Activated naive CD4-positive, alpha-beta T cell treated with anti-CD3 and anti-CD28 coated beads for 36 hours (primary cell): ENCODE measurements at regions not wholly inside any gene's neighbourhood (a gene's known extent, or its start where the extent isn't known, plus 50 kb on each side); places are given as distances from the start of the nearest gene placed in this dataset.
"Not testable (repeated sequence)": the region's sequence is repeated elsewhere in the genome, so short reads cannot be mapped to it uniquely, and the experiment has no call there.

Experiments
- CTCF ChIA-PET: fragments of 350-600 bp; sonication (Branson Sonifier 250); formaldehyde crosslinking; loops from one replicate; lab custom pipeline; 2021; ENCODE audit warnings: antibody characterized with exemption; lab: Charles Lee
- DNase-seq: peaks from one replicate; pipeline ENCODE4 v3.0.0-alpha.2; 2020
- H3K27ac Mint-ChIP-seq: one replicate; pipeline ENCODE4 v1.8.0; 2021; ENCODE audit warnings: mild to moderate bottlenecking, mixed read lengths
- H3K27me3 Mint-ChIP-seq: one replicate; pipeline ENCODE4 v1.8.0; 2021; ENCODE audit warnings: low read depth, mixed read lengths
- H3K36me3 Mint-ChIP-seq: one replicate; pipeline ENCODE4 v1.8.0; 2021; ENCODE audit warnings: low read depth, mixed read lengths
- H3K4me1 Mint-ChIP-seq: one replicate; pipeline ENCODE4 v1.8.0; 2021; ENCODE audit warnings: low read depth, mixed read lengths
- H3K4me3 Mint-ChIP-seq: one replicate; pipeline ENCODE4 v1.8.0; 2021; ENCODE audit warnings: mild to moderate bottlenecking, moderate library complexity, mixed read lengths
- H3K9me3 Mint-ChIP-seq: one replicate; pipeline ENCODE4 v1.8.0; 2021; ENCODE audit warnings: mixed read lengths
- intact Hi-C: fragments of 100-400 bp; cut with micrococcal nuclease; formaldehyde crosslinking; loops from one replicate; pipeline ENCODE4 v1.15.1; 2023

- no peaks in the 10 kb centered on the region for H3K9me3 Mint-ChIP-seq
- peaks cover 17% of the 10 kb centered on the region for H3K4me1 Mint-ChIP-seq
- no peak overlapping the region for H3K27ac Mint-ChIP-seq
- intact Hi-C loops, result loop anchor here (5.0 to 10.0 kb wide), 4 partner anchors 216 to 1068 kb away; no protein-coding TSS in a partner anchor
- no peaks in the 10 kb centered on the region for H3K36me3 Mint-ChIP-seq
- CTCF ChIA-PET, result interaction anchor here (0.5 to 0.6 kb wide), 2 partner anchors 55 to 449 kb away, joined by 3 to 4 read pairs; no protein-coding TSS in a partner anchor
- no peak overlapping the region for H3K4me3 Mint-ChIP-seq
- no peak for DNase-seq
- H3K27me3 Mint-ChIP-seq, result peaks cover 4% of the 10 kb centered on the region
Measured at GRCh38 chr16:79843145-79843544, 242.6 kb upstream of the MAF start.

DNA sequence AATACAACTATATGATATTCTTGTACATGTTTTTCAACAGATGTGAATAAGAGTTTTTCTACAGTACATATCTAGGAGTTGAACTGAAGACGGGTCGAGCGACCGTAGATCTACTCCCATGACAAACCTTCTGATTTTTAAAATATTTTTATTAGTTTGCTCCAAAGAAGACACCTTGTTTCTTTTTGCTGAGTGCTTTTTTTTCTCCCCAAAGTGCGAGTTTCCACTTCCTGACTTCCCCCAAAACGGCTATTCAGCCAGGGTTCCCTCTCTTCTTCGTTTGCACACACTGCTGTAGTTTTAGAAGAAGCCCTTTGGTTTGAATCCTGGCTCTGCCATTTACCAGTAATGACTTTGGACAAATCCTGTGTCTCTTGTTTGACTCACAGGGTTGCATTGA, 241.7 kb upstream of the MAF start:
- H3K36me3 Mint-ChIP-seq, result no peaks in the 10 kb centered on the region
- no peak overlapping the region for H3K27ac Mint-ChIP-seq
- H3K4me3 Mint-ChIP-seq, result no peak overlapping the region
- peaks cover 4% of the 10 kb centered on the region for H3K27me3 Mint-ChIP-seq
- DNase-seq, result no peak
- peaks cover 17% of the 10 kb centered on the region for H3K4me1 Mint-ChIP-seq
- CTCF ChIA-PET, result no interaction called here
- intact Hi-C loops, result loop anchor here (5.0 to 10.0 kb wide), 4 partner anchors 215 to 1067 kb away; no protein-coding TSS in a partner anchor
- no peaks in the 10 kb centered on the region for H3K9me3 Mint-ChIP-seq

- Mint-ChIP-seq H3K27ac (no peak overlapping the region), H3K9me3 (no peaks in the 10 kb centered on the region), H3K4me1 (peaks cover 10% of the 10 kb centered on the region), H3K36me3 (no peaks in the 10 kb centered on the region), H3K27me3 (peaks cover 4% of the 10 kb centered on the region), H3K4me3 (no peak overlapping the region)
- CTCF ChIA-PET, result no interaction called here
- no peak for DNase-seq
- intact Hi-C loops, result loop anchor here (5.0 to 10.0 kb wide), 4 partner anchors 212 to 1065 kb away; no protein-coding TSS in a partner anchor
Measured at GRCh38 chr16:79839466-79840341, 239.2 kb upstream of the MAF start.

DNA sequence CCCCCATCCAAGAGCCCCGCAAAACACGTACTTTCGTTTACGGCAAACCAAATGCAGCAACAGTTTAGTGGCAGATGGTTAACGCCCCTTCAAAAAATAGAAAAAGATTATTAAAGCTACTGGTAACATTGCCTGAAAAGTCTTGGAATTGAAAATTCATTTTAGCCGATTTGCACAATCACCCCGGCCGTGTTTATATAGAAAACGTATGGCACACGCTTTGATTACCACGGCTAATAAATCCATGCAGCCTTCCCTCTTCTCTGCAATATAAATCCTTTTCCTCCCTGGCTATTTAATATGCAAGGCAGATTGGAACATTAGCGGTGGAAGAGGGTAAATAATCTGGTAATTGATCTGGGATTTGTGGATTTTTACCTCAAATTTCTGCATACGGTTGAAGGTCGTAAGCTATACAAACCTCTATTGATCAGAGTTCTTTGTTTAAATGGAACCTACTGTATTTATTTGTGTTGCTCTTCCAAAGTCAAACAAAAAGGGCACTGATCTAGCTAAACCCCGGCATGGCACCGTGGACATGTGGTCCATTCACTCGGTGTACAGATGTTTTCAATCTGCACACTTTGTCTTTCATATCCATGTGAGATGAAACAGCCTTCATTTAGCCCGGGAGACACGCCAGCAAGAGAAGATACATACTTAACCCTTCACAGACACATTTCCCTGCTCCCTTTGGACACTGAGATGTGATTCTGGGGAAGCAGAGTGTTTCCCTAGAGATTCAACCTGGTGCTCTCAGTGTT, 238.1 kb upstream of the MAF start:
- H3K27me3 Mint-ChIP-seq, result peaks cover 4% of the 10 kb centered on the region
- H3K4me1 Mint-ChIP-seq, result peaks cover 3% of the 10 kb centered on the region
- no peak overlapping the region for H3K27ac Mint-ChIP-seq
- H3K36me3 Mint-ChIP-seq, result no peaks in the 10 kb centered on the region
- intact Hi-C loops, result no loop called here
- no peak for DNase-seq
- no peaks in the 10 kb centered on the region for H3K9me3 Mint-ChIP-seq
- H3K4me3 Mint-ChIP-seq, result no peak overlapping the region
- CTCF ChIA-PET, result no interaction called here

GRCh38 chr16:79836144-79836543, 235.6 kb upstream of the MAF start:
- no peaks in the 10 kb centered on the region for H3K4me1 Mint-ChIP-seq
- no peak for DNase-seq
- CTCF ChIA-PET, result no interaction called here
- intact Hi-C loops, result no loop called here
- no peak overlapping the region for H3K4me3 Mint-ChIP-seq
- H3K27ac Mint-ChIP-seq, result no peak overlapping the region
- H3K36me3 Mint-ChIP-seq, result no peaks in the 10 kb centered on the region
- H3K9me3 Mint-ChIP-seq, result no peaks in the 10 kb centered on the region
- H3K27me3 Mint-ChIP-seq, result peaks cover 1% of the 10 kb centered on the region

DNA sequence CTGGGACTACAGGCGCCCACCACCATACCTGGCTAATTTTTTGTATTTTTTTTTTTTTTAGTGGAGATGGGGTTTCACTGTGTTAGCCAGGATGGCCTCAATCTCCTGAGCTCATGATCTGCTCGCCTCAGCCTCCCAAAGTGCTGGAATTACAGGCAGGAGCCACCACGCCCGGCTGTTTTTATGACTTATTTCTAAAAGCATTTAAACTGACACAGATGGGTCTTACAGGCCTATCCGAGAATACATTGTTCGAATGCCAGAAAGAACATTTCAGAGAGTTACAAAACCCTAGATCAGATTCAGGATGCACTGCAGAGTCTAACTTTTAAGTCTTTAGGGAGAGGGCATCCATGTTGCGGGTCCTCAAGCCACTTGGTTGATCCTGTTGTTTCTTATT, 234.7 kb upstream of the MAF start:
- DNase-seq, result no peak
- Mint-ChIP-seq H3K4me3 (no peak overlapping the region), H3K27me3 (no peaks in the 10 kb centered on the region), H3K4me1 (no peaks in the 10 kb centered on the region), H3K27ac (no peak overlapping the region), H3K36me3 (no peaks in the 10 kb centered on the region), H3K9me3 (no peaks in the 10 kb centered on the region)
- intact Hi-C loops, result no loop called here
- CTCF ChIA-PET, result no interaction called here

DNA sequence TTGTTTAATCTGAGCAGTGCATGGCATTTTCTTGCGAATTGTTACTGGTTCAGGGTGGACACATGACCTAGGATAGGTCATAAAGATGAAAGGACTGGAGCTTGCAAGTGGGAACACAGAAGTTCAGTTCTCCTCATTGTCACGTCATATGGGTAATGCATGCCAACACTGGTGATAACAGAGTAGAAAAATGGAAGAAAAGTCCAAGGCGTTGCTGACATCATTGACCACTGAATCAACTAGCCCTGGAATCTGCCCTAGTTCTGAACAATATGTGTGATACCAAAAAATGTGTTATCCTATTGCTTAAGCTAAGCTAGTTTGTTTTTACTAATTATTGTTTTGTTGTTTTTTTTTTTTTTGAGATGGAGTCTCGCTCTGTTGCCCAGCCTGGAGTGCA, 234.2 kb upstream of the MAF start:
- intact Hi-C loops, result no loop called here
- H3K4me1 Mint-ChIP-seq, result no peaks in the 10 kb centered on the region

DNA sequence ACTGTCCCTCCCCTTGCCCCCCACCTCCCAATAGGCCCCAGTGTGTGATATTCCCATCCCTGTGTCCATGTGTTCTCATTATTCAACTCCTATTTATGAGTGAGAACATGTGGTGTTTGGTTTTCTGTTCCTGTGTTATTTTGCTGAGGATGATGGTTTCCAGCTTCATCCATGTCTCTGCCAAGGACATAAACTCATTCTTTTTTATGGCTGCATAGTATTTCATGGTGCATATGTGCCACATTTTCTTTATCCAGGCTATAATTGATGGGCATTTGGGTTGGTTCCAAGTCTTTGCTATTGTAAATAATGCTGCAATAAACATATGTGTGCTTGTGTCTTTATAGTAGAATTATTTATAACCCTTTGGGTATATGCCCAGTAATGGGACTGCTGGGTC, 233.5 kb upstream of the MAF start:
- CTCF ChIA-PET, H3K9me3 Mint-ChIP-seq, DNase-seq, H3K4me1 Mint-ChIP-seq, H3K27ac Mint-ChIP-seq, H3K27me3 Mint-ChIP-seq, H3K4me3 Mint-ChIP-seq, H3K36me3 Mint-ChIP-seq, intact Hi-C loops: not testable (repeated sequence)

More for the DNA sequence above, 234.2 kb upstream of the MAF start:
- Mint-ChIP-seq H3K4me3 (no peak overlapping the region), H3K27ac (no peak overlapping the region), H3K27me3 (no peaks in the 10 kb centered on the region), H3K9me3 (no peaks in the 10 kb centered on the region), H3K36me3 (no peaks in the 10 kb centered on the region)
- CTCF ChIA-PET, result no interaction called here
- no peak for DNase-seq

- Mint-ChIP-seq H3K27me3 (no peaks in the 10 kb centered on the region), H3K4me3 (no peak overlapping the region), H3K27ac (no peak overlapping the region), H3K9me3 (no peaks in the 10 kb centered on the region), H3K36me3 (no peaks in the 10 kb centered on the region), H3K4me1 (no peaks in the 10 kb centered on the region)
- intact Hi-C loops, result no loop called here
- CTCF ChIA-PET, result no interaction called here
- no peak for DNase-seq
Measured at GRCh38 chr16:79833559-79833958, 233.0 kb upstream of the MAF start.

DNA sequence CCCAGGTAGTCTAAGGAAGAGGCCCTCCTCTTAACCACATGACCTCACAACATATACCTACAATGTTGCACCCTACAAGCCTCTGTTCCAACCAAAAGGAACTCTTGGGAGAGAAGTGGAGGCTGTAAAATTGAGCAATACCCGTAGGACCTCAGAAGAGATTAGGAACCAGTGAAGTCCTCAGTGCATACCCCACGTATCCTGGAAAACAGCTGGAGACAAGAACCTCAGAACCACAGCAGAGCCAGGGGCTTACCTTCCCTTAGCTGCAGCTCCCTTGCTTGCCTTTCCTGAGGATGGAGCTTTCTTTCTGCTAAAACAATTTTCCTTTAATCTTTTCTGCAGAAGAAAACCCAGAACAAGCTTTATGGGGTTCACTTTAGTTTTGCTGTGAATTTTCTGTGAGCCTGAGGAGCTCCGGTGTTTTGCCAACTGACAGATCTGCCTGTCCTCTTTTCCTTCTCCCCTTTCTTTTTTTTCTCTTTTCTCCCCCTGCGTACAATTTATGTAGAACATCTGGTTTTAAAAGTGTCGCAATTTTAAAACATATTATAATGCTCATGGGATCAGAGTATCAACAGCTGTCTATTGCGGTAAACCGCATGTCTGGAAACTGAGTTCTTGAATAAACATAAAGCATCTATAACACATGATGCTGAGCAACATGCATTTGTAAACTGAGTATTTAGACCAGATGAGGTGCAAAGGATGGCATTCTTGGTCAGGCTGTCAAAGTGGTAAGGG, 226.4 kb upstream of the MAF start:
- CTCF ChIA-PET, result no interaction called here

GRCh38 chr16:79825002-79825401, 224.5 kb upstream of the MAF start:
- Mint-ChIP-seq H3K4me1 (no peaks in the 10 kb centered on the region), H3K27ac (no peak overlapping the region), H3K9me3 (no peaks in the 10 kb centered on the region), H3K4me3 (no peak overlapping the region), H3K36me3 (no peaks in the 10 kb centered on the region), H3K27me3 (no peaks in the 10 kb centered on the region)
- CTCF ChIA-PET, result no interaction called here
- intact Hi-C loops, result no loop called here
- no peak for DNase-seq

More for the DNA sequence above, 226.4 kb upstream of the MAF start:
- no peaks in the 10 kb centered on the region for H3K9me3 Mint-ChIP-seq
- no peaks in the 10 kb centered on the region for H3K4me1 Mint-ChIP-seq
- intact Hi-C loops, result no loop called here
- H3K4me3 Mint-ChIP-seq, result no peak overlapping the region
- H3K27ac Mint-ChIP-seq, result no peak overlapping the region
- H3K27me3 Mint-ChIP-seq, result no peaks in the 10 kb centered on the region
- DNase-seq, result no peak
- no peaks in the 10 kb centered on the region for H3K36me3 Mint-ChIP-seq

- no peaks in the 10 kb centered on the region for H3K9me3 Mint-ChIP-seq
- CTCF ChIA-PET, result no interaction called here
- intact Hi-C loops, result no loop called here
- H3K27ac Mint-ChIP-seq, result no peak overlapping the region
- no peaks in the 10 kb centered on the region for H3K27me3 Mint-ChIP-seq
- no peaks in the 10 kb centered on the region for H3K4me1 Mint-ChIP-seq
- no peak overlapping the region for H3K4me3 Mint-ChIP-seq
- H3K36me3 Mint-ChIP-seq, result no peaks in the 10 kb centered on the region
- DNase-seq, result no peak
Measured at GRCh38 chr16:79823639-79824038, 223.1 kb upstream of the MAF start.
